ENCODE measurements at regions not wholly inside any gene's neighbourhood (a gene's known extent, or its start where the extent isn't known, plus 50 kb on each side); places are given as distances from the start of the nearest gene placed in this dataset.

- DNase-seq, result no peak
- Histone ChIP-seq H3K27me3 (no peaks in the 10 kb centered on the region), H3K9me3 (no peaks in the 10 kb centered on the region), H3K36me3 (no peaks in the 10 kb centered on the region), H3K4me3 (no peak overlapping the region)
Measured at GRCh38 chrX:103158317-103158621, 56.6 kb upstream of the BEX4 start.

DNA sequence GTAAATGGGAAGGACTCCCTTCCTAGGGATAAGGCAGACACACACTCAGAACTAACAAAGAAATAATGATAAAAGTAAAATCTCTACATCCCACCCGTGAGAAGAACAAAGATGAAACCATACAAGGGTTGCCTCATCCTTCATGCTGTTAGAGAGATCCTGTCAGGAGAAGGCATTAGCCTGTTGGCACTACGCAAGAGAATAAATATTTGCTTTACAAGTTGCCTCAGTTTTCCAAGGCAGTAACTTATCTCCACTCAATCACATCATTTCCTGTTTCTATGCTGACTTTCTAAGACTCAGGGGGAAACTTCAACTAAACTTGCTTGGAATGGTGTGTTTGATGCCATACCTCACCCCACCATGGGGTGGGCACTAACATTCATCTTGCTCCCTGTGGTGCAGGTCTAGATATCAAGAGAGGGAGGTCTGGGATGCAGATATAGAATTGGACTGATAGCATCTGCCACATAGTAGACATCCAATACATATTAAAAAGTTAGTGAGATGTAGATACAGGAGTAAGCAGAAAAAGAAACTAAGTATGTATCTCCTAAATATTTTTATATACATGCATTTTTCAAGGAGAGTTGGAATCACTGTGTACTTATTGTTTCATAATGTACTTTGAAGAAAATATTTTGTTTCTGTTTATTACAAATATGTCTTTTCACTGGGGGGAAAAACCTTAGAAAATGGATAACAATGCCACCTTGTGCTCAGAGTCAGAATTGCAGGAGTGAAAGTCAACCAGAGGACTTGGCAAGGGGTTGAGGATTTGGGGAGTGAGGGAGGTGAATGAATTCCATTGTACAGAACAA lies 57.2 kb upstream of the BEX4 start:
- H3K27me3 ChIP-seq, result no peaks in the 10 kb centered on the region
- H3K36me3 ChIP-seq, result no peaks in the 10 kb centered on the region
- DNase-seq, result no peak
- no peak overlapping the region for H3K4me3 ChIP-seq
- H3K9me3 ChIP-seq, result no peaks in the 10 kb centered on the region

- Histone ChIP-seq H3K36me3 (no peaks in the 10 kb centered on the region), H3K4me3 (no peak overlapping the region), H3K27me3 (no peaks in the 10 kb centered on the region), H3K9me3 (no peaks in the 10 kb centered on the region)
- DNase-seq, result no peak
Measured at GRCh38 chrX:103155201-103155600, 59.7 kb upstream of the BEX4 start.

- no peaks in the 10 kb centered on the region for H3K27me3 ChIP-seq
- no peak overlapping the region for H3K4me3 ChIP-seq
- DNase-seq, result no peak
- H3K9me3 ChIP-seq, result no peaks in the 10 kb centered on the region
- H3K36me3 ChIP-seq, result no peaks in the 10 kb centered on the region
Measured at GRCh38 chrX:103153661-103154060, 60.7 kb upstream of the NXF3 start.

- peak; percentile 8 for DNase-seq
- Histone ChIP-seq H3K27me3 (no peaks in the 10 kb centered on the region), H3K4me3 (no peak overlapping the region), H3K36me3 (no peaks in the 10 kb centered on the region), H3K9me3 (no peaks in the 10 kb centered on the region)
Measured at GRCh38 chrX:103151799-103152198, 58.9 kb upstream of the NXF3 start.

DNA sequence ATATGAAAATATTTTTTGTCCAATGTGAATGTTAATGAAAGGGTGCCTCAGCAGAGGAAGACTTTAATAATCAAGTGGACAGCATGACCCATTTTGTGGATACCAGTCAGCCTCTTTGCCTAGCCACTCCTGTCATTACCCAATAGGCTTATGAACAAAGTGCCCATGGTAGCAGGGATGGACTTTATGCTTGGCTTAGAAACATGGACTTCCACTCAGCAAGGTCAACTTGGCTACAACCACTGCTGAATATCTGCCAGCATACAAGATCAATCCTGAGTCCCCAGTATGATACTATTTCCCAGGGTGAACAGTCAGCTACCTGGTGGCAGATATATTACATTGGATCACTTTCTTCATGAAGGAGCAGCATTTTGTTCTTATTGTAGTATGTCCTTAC lies 56.7 kb upstream of the NXF3 start:
- no peak overlapping the region for H3K4me3 ChIP-seq
- no peak for DNase-seq
- no peaks in the 10 kb centered on the region for H3K36me3 ChIP-seq
- no peaks in the 10 kb centered on the region for H3K9me3 ChIP-seq
- no peaks in the 10 kb centered on the region for H3K27me3 ChIP-seq

- Histone ChIP-seq H3K27me3 (no peaks in the 10 kb centered on the region), H3K36me3 (no peaks in the 10 kb centered on the region), H3K4me3 (no peak overlapping the region), H3K9me3 (no peaks in the 10 kb centered on the region)
- no peak for DNase-seq
Measured at GRCh38 chrX:103148075-103148474, 55.1 kb upstream of the NXF3 start.
